GM18498 (cell line): ENCODE measurements at regions not wholly inside any gene's neighbourhood (a gene's known extent, or its start where the extent isn't known, plus 50 kb on each side); places are given as distances from the start of the nearest gene placed in this dataset.

Source experiments
- ATAC-seq: cut with Tn5 transposase; IDR thresholded peaks from one replicate; pipeline ENCODE4 v1.9.1; 2021; ENCODE audit warnings: mild to moderate bottlenecking, moderate library complexity; ENCODE audit not compliant: unreplicated experiment

GRCh38 chr2:71878626-71879508, 268.8 kb downstream of the CYP26B1 start:
- ATAC-seq, result no peak

DNA sequence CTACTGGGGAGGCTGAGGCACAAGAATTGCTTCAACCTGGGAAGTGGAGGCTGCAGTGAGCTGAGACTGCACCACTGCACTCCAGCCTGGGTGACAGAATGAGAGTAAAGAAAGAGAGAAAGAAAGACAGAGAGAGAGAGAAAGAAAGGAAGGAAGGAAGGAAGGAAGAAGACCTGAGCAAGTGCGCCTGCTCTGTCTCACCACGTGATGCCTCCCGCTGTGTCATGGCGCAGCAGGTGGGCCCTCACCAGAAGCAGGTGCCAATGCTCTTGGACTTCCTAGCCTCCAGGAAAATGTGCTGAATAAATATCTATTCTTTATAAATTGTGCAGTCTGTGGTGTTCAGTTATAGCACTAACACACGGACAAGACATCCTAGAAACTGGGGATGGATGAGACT, 270.0 kb downstream of the CYP26B1 start:
- ATAC-seq, result no peak

DNA sequence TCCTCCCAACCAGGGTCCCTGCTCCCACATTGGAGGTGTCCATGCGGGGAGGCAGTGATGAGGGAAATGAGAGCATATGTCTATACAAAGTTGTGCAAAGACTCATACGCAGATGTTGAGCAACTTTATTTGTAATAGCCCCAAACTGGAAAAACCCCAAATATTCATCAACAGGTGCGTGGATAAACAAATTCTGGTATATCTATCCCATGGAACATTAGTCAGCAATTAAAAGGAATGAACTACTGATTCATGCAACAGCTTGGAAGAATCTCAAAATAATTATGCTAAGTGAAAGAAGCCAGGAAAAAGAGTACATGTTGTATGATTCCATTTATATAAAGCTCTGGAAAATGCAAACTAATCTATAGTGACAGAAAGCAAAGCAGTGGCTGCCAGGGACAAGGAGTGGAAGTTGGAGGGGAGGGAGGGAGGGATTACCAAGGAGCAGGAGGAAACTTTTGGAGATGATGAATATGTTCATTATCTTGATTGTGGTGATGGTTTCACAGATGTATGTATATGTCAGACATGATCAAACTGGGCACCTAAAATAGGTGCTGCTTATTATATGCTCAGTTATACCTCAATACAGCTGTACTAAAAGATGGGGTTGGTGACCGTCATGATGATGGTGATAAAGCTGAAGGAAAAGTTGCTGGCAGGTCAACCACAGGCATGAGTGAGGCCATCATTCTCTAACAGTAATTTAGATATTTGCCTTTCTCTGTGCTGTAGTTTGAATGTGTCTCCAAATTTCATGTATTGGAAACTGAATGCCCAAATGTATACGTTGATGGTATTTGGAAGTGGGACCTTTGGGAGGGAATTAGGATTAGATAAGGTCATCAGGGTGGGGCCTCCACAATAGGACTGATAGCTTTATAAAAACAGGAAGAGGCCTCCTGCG, 270.9 kb downstream of the CYP26B1 start:
- no peak for ATAC-seq

DNA sequence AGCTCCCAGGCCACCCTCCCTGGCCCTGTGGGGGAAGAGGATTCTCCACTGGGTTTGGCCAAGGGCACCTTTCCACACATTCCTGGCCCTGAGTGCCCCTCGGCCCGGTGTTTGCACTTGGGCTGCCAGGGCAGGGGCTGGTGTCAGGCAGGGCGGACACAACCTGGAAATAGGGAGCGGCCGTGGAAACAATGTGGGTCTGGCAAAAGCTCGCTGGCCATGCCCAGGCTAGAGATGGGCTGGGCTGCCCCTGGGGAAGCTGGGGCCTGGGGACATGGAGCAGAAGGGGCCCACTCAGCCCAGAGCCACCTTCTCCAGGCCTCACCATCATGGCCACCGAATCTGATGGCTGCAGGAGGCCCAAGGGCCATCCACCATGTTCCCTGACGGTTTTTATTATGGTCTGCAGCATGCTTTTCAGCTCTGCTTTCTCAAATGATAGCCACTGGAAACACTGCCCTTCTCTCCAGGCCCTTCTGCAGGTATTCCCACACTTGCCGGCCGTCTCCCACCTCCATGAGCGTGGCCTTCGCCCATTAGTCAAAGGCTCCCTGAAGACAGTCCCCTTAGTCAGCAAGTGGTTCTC, 275.1 kb downstream of the CYP26B1 start:
- no peak for ATAC-seq

- no peak for ATAC-seq
These were observed 282.2 kb downstream of the CYP26B1 start for GRCh38 chr2:71865391-71865965.

- ATAC-seq, result no peak
These were observed 283.6 kb downstream of the CYP26B1 start for GRCh38 chr2:71864085-71864484.

- ATAC-seq, result no peak
These were observed 284.3 kb downstream of the CYP26B1 start for GRCh38 chr2:71863396-71863795.

GRCh38 chr2:71862921-71863320, 284.7 kb downstream of the CYP26B1 start:
- ATAC-seq, result no peak

DNA sequence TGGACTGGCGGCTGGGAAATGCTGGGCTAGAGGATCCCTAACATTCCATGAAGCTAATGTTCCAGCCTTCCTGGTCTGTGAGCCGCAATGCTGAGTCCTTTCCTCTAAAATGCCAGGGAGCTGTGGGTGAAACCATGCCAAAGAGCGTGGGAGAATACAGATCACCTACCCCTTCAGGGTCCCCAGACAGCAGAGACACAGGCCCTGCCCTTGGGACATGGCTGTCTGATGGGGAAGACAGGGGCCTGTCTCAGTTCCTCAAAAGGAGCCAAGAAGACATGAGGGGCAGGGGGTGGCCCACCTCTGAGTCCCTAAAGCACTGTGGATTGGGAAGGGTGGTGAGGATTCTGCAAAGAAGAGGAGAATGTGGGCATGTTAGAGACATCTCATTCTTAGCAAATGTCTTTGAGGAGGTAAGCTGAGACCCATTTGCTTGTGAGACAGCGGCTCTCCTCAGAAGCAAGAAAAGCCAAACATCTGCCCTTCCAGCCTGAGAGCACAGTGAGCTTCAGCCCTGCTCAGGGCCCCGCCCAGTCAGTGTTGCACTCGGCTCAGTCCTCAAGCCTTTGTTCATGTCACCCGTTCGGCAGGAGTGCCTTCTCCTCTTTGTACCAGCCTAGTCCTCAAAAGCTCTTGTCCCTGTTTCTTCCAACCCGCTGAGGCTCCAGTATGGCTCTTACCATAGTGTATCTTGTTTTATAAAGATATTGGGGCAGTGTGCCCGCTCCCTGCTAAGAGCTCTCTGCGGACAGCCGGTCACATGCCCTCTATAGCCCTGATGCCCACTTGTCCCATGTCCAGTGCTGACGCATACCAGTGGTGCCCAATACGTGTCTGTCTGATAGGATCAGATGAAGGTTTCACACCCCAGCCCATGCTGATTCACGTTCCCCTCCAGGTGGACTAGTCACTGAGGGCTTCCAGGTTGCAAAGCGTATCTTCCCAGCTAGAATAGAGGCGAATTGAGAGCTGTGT, 286.2 kb downstream of the CYP26B1 start:
- no peak for ATAC-seq

DNA sequence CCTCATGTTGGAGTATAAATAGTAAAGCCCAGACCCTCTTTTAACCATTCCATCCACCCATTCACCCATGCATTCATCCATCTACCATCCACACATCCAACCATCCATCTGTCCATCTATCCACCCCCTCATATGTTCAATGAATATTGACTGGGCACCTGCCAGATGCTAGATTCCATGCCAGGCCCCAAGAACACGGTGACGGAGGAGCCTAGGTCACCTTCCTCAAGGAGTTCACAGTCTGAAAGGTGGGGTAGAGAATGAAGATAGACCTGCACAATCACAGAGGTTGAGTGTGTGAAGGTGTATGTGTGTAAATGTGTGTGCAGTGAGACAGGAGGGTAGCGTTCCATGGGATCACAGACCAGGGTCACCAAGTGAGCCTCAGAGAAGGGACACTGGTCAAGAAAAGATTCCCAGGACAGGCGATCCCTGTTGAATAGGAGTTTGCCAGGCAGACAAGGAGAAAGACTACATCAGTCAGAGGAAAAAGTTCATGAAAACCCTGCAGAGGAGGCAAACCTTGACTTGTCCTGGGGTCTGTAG, 287.2 kb downstream of the CYP26B1 start:
- no peak for ATAC-seq

DNA sequence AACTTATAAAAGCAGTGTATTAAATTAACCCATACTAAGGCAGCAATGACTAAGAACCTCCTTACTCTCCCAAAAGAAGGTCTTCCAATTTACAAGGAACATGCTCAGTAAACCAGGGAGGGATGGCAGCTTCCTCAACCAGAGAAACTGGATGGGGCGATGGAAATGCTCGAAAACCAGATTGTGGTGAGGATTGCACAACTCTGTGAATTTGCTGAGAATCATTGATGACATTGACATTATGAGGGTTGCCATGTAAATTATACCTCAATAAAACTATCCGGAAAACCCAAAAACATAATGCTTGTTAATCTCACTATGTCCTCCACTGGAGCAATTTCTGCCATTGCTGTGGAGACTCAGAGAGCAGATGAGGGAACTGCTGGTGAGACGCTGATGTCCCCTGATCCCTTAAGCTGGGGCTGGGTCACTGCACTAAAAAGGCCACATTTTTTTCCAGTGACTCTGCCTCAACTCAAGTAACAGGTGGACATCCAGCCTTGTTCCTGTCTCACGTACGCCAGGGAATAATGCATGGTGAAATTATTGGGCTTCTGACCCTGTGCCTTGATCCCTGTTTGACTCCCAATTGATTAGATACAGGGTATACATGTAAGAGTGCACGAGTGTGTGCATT, 288.3 kb downstream of the CYP26B1 start:
- no peak for ATAC-seq

DNA sequence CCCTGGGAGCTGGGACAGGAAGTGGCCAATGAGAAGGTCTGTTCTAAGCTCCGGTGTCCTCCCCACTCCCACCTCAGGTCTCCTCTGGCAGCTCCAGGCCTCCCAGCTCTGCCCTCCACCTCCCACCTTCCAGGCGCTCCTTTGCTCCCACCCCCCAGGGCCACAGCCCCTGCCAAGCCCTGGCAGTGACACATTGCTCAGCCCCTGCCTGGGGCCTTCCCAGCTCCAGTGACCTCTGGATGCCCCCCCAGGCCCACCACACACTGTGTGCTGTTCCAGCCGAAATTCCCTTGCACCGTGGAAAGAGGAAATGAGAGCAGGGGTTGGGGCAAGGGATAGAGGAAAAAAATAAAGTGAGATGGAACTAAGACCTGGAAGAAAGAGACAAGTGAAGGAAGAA, 289.6 kb downstream of the CYP26B1 start:
- ATAC-seq, result no peak

GRCh38 chr2:71857636-71858035, 290.0 kb downstream of the CYP26B1 start:
- no peak for ATAC-seq

- ATAC-seq, result no peak
These were observed 290.7 kb downstream of the CYP26B1 start for GRCh38 chr2:71856773-71857525.

DNA sequence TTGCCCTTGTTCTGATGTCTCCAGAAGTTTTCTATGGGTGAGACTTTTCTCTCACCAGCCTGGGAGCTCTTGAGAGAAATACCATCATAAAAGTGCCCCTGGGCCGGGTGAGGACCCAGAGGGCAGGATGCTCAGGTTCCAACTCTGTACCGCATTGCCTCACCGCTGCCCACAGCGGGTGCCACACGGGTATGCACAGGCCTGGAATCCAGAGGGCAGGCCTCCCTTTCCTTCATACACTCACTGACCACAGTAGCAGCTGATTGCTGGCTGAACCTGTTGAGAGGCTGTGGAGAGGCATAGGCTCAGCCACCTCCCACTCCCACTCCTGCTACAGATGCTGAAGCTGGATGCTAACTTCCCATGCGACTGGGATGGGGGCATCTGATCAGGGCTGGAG, 293.8 kb downstream of the CYP26B1 start:
- no peak for ATAC-seq

- no peak for ATAC-seq
These were observed 295.4 kb downstream of the CYP26B1 start for GRCh38 chr2:71852141-71852711.

DNA sequence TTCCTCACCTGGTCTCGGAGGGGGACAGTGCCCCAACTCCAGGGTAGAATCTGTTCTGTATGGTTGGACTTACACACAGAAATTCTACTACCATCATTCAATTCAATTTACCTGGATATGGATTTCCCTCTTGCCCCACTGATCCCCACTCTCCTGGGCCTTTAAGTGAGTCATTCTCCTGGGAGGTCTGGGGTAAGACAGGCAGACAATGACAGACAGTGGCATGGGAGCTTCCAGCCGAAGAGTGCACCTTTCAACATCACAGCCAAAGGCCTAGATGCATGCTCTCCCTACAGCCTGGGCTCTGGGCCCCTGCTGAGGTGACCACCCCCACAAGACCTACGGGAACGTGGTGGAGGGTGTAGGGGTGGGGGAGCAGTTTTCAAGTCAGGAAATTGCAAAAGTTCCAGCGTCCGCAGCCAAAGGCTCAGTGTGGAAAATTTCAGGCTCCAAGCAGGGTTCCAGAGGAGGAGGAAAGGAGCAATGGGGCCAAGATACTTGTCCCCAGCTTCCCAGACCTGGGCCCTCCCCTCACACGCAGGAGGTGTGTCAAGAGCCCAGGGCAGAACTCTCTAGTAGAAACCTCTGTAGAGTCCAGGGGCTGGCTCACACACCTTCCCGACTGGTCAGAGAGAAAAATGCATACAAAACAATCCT, 296.4 kb downstream of the CYP26B1 start:
- ATAC-seq, result no peak
